ENCODE measurements at regions not wholly inside any gene's neighbourhood (a gene's known extent, or its start where the extent isn't known, plus 50 kb on each side); places are given as distances from the start of the nearest gene placed in this dataset.

- no peak for TF ChIP-seq POLR2AphosphoS5 (IDR thresholded peaks at IDR 0.05; ENCODE audit: low read depth, low read length)
- TF ChIP-seq FOXP2 (optimal IDR thresholded peaks at IDR 0.05; ENCODE audit: borderline replicate concordance, extremely low read depth, extremely low read length, insufficient read depth), result no peak
- no peak for TF ChIP-seq SIN3A (IDR thresholded peaks at IDR 0.05; ENCODE audit: borderline replicate concordance, insufficient read depth, low read length)
- TF ChIP-seq TAF1 (IDR thresholded peaks at IDR 0.05; ENCODE audit: borderline replicate concordance, insufficient read depth, low read length), result no peak
- TF ChIP-seq, protein P1, sequence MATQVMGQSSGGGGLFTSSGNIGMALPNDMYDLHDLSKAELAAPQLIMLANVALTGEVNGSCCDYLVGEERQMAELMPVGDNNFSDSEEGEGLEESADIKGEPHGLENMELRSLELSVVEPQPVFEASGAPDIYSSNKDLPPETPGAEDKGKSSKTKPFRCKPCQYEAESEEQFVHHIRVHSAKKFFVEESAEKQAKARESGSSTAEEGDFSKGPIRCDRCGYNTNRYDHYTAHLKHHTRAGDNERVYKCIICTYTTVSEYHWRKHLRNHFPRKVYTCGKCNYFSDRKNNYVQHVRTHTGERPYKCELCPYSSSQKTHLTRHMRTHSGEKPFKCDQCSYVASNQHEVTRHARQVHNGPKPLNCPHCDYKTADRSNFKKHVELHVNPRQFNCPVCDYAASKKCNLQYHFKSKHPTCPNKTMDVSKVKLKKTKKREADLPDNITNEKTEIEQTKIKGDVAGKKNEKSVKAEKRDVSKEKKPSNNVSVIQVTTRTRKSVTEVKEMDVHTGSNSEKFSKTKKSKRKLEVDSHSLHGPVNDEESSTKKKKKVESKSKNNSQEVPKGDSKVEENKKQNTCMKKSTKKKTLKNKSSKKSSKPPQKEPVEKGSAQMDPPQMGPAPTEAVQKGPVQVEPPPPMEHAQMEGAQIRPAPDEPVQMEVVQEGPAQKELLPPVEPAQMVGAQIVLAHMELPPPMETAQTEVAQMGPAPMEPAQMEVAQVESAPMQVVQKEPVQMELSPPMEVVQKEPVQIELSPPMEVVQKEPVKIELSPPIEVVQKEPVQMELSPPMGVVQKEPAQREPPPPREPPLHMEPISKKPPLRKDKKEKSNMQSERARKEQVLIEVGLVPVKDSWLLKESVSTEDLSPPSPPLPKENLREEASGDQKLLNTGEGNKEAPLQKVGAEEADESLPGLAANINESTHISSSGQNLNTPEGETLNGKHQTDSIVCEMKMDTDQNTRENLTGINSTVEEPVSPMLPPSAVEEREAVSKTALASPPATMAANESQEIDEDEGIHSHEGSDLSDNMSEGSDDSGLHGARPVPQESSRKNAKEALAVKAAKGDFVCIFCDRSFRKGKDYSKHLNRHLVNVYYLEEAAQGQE (IDR thresholded peaks at IDR 0.05; ENCODE audit: insufficient read depth in 1 of 2, low read depth in 2 of 2, low read length in 2 of 2), result no peak
Measured at GRCh38 chr10:128883231-128884032, 583.6 kb upstream of the MGMT start.

DNA sequence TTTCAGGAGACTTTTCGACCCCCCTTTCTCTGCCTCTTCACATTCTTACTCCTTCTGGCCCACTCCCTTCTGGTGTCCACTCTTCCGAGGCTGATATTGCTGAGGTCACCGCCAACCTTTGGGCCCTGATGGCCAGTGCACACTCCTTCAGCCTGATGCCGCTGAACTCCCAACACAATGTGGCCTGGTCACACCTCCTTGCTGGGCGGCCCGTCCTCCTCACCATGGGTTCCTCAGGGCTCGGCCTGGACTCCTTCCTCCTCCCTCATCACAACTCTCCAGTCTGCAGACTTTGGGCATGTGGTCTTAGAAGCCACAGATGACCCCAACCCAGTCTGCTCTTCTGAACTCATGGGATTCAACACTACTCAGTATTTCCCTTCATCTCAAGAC, 583.0 kb upstream of the MGMT start:
- TF ChIP-seq, protein P1 (IDR thresholded peaks at IDR 0.05; ENCODE audit: insufficient read depth in 1 of 2, low read depth in 2 of 2, low read length in 2 of 2), result no peak
- TF ChIP-seq SIN3A (IDR thresholded peaks at IDR 0.05; ENCODE audit: borderline replicate concordance, insufficient read depth, low read length) (no peak), FOXP2 (optimal IDR thresholded peaks at IDR 0.05; ENCODE audit: borderline replicate concordance, extremely low read depth, extremely low read length, insufficient read depth) (no peak), TAF1 (IDR thresholded peaks at IDR 0.05; ENCODE audit: borderline replicate concordance, insufficient read depth, low read length) (no peak), POLR2AphosphoS5 (IDR thresholded peaks at IDR 0.05; ENCODE audit: low read depth, low read length) (no peak)

DNA sequence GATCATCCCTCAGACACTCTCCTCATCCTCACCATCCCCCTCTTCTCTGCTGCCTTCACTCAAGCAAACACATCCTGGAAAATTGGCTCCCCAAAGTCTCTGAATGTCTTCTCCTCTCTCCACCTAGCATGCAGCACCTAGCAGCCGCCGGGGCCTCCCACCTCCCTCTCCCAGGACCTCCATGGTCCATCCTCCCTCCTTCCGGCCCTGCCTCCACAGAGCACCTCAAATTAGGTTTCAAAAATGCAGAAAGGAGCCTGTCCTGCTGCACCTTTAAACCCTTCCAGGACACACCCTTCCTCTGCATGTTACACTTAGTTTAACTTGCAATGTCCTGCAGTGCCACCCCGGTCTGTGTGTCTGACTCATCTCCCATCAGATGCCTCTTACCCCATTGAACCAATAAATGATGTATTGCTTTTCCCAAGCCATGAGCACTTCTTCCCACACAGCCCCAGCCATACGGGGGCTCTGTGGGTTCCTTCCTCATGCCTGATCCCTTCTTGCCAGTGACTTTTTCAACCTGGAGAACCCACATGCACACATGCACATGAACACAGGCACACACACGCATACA, 582.5 kb upstream of the MGMT start:
- TF ChIP-seq POLR2AphosphoS5 (IDR thresholded peaks at IDR 0.05; ENCODE audit: low read depth, low read length), result no peak
- TF ChIP-seq SIN3A (IDR thresholded peaks at IDR 0.05; ENCODE audit: borderline replicate concordance, insufficient read depth, low read length), result no peak
- no peak for TF ChIP-seq TAF1 (IDR thresholded peaks at IDR 0.05; ENCODE audit: borderline replicate concordance, insufficient read depth, low read length)
- TF ChIP-seq FOXP2 (optimal IDR thresholded peaks at IDR 0.05; ENCODE audit: borderline replicate concordance, extremely low read depth, extremely low read length, insufficient read depth), result no peak
- TF ChIP-seq, protein P1 (IDR thresholded peaks at IDR 0.05; ENCODE audit: insufficient read depth in 1 of 2, low read depth in 2 of 2, low read length in 2 of 2), result no peak

GRCh38 chr10:128885573-128886555, 581.2 kb upstream of the MGMT start:
- TF ChIP-seq, protein P1 (IDR thresholded peaks at IDR 0.05; ENCODE audit: insufficient read depth in 1 of 2, low read depth in 2 of 2, low read length in 2 of 2), result no peak
- no peak for TF ChIP-seq SIN3A (IDR thresholded peaks at IDR 0.05; ENCODE audit: borderline replicate concordance, insufficient read depth, low read length)
- TF ChIP-seq TAF1 (IDR thresholded peaks at IDR 0.05; ENCODE audit: borderline replicate concordance, insufficient read depth, low read length), result no peak
- no peak for TF ChIP-seq POLR2AphosphoS5 (IDR thresholded peaks at IDR 0.05; ENCODE audit: low read depth, low read length)
- no peak for TF ChIP-seq FOXP2 (optimal IDR thresholded peaks at IDR 0.05; ENCODE audit: borderline replicate concordance, extremely low read depth, extremely low read length, insufficient read depth)

Measured in PFSK-1 (cell line).